ENCODE measurements at regions not wholly inside any gene's neighbourhood (a gene's known extent, or its start where the extent isn't known, plus 50 kb on each side); places are given as distances from the start of the nearest gene placed in this dataset.

DNA sequence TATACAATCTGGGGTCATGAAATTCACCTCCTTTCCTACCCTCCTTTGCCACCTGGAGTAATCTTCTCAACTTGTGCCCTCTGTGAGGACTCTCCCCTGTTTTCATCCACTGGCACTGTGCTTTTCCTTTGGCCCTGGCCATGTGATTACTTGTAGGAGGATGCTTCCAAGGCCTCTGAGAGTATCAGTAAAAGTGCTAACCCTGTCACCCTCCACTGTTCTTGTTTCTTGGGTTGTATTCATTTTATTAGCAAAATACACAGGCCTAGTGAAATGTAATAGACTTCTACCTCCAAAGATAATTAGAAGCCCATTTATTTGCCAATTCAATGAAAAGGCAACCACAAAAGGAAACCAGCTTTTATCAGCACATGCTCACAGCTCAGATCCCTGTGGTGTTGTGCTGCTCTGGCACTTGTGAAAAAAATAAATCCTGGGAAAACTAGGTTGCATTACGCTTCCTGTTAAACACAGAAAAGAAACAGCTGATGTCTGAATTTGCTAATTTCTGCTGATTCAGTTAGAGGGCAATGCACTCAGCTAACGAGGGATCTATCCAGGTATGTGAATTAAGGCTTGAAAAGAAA, 357.5 kb upstream of the ETAA1 start:
- Mint-ChIP-seq H3K4me3 (ENCODE audit: unreplicated experiment) (no peak overlapping the region), H3K9me3 (ENCODE audit: unreplicated experiment) (no peaks in the 10 kb centered on the region), H3K27me3 (ENCODE audit: unreplicated experiment) (peaks cover 3% of the 10 kb centered on the region), H3K4me1 (ENCODE audit: unreplicated experiment) (no peaks in the 10 kb centered on the region), H3K27ac (ENCODE audit: unreplicated experiment) (no peak overlapping the region), H3K36me3 (ENCODE audit: low read depth, unreplicated experiment) (no peaks in the 10 kb centered on the region)
- TF ChIP-seq, protein P1, sequence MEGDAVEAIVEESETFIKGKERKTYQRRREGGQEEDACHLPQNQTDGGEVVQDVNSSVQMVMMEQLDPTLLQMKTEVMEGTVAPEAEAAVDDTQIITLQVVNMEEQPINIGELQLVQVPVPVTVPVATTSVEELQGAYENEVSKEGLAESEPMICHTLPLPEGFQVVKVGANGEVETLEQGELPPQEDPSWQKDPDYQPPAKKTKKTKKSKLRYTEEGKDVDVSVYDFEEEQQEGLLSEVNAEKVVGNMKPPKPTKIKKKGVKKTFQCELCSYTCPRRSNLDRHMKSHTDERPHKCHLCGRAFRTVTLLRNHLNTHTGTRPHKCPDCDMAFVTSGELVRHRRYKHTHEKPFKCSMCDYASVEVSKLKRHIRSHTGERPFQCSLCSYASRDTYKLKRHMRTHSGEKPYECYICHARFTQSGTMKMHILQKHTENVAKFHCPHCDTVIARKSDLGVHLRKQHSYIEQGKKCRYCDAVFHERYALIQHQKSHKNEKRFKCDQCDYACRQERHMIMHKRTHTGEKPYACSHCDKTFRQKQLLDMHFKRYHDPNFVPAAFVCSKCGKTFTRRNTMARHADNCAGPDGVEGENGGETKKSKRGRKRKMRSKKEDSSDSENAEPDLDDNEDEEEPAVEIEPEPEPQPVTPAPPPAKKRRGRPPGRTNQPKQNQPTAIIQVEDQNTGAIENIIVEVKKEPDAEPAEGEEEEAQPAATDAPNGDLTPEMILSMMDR (IDR thresholded peaks at IDR 0.05; ENCODE audit: unreplicated experiment) = no peak
- DNase-seq (ENCODE audit: low spot score) = no peak

DNA sequence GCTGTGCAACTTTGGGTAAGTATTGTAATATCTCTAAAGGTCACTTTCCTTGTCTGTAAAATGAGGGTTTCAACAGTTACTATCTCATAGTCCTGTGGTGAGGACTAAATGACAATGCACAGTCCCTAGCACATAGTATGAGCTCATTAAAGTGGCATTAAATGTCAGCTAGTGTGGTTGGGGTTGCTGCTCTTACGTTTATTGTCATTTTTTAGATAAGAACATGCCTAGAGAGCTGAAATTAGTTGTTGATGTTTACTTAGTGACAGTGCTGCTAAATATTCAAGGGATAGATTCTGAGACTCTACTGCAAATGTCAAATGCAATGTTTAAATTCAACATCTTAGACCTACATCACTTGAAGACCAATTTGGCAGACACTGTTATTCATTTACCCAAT, 356.1 kb upstream of the ETAA1 start:
- peaks cover 3% of the 10 kb centered on the region for H3K27me3 Mint-ChIP-seq (ENCODE audit: unreplicated experiment)
- H3K4me3 Mint-ChIP-seq (ENCODE audit: unreplicated experiment) = no peak overlapping the region
- no peaks in the 10 kb centered on the region for H3K9me3 Mint-ChIP-seq (ENCODE audit: unreplicated experiment)
- TF ChIP-seq, protein P1 (IDR thresholded peaks at IDR 0.05; ENCODE audit: unreplicated experiment) = no peak
- no peak for DNase-seq (ENCODE audit: low spot score)
- H3K27ac Mint-ChIP-seq (ENCODE audit: unreplicated experiment) = no peak overlapping the region
- H3K36me3 Mint-ChIP-seq (ENCODE audit: low read depth, unreplicated experiment) = no peaks in the 10 kb centered on the region
- no peaks in the 10 kb centered on the region for H3K4me1 Mint-ChIP-seq (ENCODE audit: unreplicated experiment)

DNA sequence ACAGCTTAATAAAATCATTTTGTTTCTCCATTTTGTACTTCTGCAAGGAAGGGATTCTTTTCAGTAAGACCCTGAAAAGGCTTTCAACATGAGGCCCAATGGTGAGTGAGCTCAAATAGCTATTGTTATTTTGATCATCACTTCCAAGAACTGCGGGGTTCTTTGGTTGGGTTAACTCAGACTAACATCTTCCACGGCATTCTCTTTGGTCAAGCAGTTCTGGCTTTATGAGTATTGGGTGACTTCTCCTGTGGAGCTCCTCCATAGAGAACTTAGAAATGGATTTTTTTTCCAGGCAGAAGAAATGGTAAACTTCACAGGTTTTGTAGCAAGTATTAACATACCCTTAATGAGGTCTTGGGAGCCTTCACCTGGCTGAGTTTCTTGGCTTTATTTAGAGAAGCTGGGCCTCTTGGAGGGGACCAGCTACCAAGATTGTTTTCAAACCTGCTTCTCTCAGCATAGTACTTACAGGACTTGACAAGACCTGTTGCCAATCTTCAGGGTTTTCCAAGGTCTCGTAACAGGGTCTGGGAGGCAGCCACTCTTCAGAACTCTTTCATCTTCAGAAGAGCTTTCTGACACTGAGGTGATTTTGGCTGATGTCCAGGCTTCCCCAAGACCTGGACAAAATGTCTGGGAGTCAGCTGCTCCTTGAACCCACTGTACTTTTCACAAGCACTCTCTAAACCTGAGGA, 353.2 kb upstream of the ETAA1 start:
- Mint-ChIP-seq H3K9me3 (ENCODE audit: unreplicated experiment) (no peaks in the 10 kb centered on the region), H3K36me3 (ENCODE audit: low read depth, unreplicated experiment) (no peaks in the 10 kb centered on the region), H3K27ac (ENCODE audit: unreplicated experiment) (no peak overlapping the region), H3K4me1 (ENCODE audit: unreplicated experiment) (no peaks in the 10 kb centered on the region), H3K4me3 (ENCODE audit: unreplicated experiment) (no peak overlapping the region), H3K27me3 (ENCODE audit: unreplicated experiment) (peaks cover 3% of the 10 kb centered on the region)
- no peak for DNase-seq (ENCODE audit: low spot score)
- TF ChIP-seq, protein P1 (IDR thresholded peaks at IDR 0.05; ENCODE audit: unreplicated experiment) = no peak

DNA sequence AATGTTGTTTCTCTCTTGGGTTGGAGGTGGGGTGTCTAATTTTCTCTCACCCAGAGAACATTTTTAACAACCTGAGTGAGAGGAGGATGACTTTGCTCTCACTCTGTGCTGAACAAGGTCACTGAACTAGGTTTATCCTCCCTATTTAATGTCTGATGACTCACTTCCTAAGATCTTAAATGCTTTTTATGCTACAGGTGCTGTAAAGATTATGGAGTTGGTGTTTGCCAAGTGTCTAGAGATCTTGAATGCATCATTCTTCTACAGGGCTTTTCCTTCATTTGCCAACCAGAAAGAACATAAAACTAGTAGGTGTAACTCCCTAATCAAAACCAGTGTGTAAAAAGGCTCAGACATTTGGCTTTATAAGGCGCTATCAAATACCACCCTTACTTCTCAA, 350.5 kb upstream of the ETAA1 start:
- DNase-seq (ENCODE audit: low spot score) = no peak
- H3K27ac Mint-ChIP-seq (ENCODE audit: unreplicated experiment) = no peak overlapping the region
- no peak overlapping the region for H3K4me3 Mint-ChIP-seq (ENCODE audit: unreplicated experiment)
- no peaks in the 10 kb centered on the region for H3K36me3 Mint-ChIP-seq (ENCODE audit: low read depth, unreplicated experiment)
- H3K9me3 Mint-ChIP-seq (ENCODE audit: unreplicated experiment) = no peaks in the 10 kb centered on the region
- peaks cover 3% of the 10 kb centered on the region for H3K27me3 Mint-ChIP-seq (ENCODE audit: unreplicated experiment)
- TF ChIP-seq, protein P1 (IDR thresholded peaks at IDR 0.05; ENCODE audit: unreplicated experiment) = no peak
- H3K4me1 Mint-ChIP-seq (ENCODE audit: unreplicated experiment) = no peaks in the 10 kb centered on the region

DNA sequence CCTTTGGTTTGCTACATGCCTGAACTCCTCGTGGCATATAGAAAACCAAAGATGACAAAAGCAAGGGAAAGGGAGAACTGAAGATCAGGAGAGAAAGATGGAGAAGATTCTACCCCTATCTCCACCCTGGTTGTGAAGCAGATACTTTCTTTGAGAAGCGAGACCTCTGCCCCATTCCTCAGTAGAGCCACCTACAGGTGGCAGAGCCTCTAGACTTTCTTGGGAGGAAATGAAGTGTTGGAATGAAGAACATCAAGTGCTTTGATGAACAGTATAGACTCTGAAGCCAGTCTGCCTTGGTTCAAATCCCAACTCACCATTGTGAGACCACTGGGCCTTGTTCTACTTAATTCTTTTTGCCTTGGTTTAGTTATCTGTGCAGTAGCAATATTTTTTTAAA, 348.8 kb upstream of the ETAA1 start:
- H3K27me3 Mint-ChIP-seq (ENCODE audit: unreplicated experiment) = peaks cover under 1% of the 10 kb centered on the region
- H3K4me3 Mint-ChIP-seq (ENCODE audit: unreplicated experiment) = no peak overlapping the region
- H3K9me3 Mint-ChIP-seq (ENCODE audit: unreplicated experiment) = no peaks in the 10 kb centered on the region
- TF ChIP-seq, protein P1 (IDR thresholded peaks at IDR 0.05; ENCODE audit: unreplicated experiment) = no peak
- no peak overlapping the region for H3K27ac Mint-ChIP-seq (ENCODE audit: unreplicated experiment)
- no peak for DNase-seq (ENCODE audit: low spot score)
- H3K4me1 Mint-ChIP-seq (ENCODE audit: unreplicated experiment) = no peaks in the 10 kb centered on the region
- no peaks in the 10 kb centered on the region for H3K36me3 Mint-ChIP-seq (ENCODE audit: low read depth, unreplicated experiment)

Data from endothelial cell (in vitro differentiated cells).